ENCODE measurements at regions not wholly inside any gene's neighbourhood (a gene's known extent, or its start where the extent isn't known, plus 50 kb on each side); places are given as distances from the start of the nearest gene placed in this dataset.

DNA sequence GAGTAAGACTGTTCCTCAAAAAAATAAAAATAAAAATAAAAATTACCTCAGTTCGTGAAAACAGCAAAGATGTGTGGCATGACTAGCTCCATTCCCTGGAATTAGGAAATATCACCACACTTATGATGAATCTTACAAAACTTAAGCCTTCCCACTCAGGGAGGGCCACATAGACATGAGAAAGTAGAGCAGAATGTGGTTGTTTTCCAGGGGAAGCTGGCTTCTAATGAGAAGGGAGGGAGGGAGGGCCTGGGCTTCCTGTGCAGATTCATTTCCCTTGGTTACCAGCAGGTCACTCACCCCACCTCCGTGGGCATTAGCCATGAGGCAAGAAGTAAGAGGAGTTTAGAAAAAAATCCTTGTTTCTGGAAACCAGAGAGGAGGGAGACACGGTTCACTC, 95.9 kb upstream of the RMDN2 start:
- TF ChIP-seq CTCF (IDR thresholded peaks at IDR 0.05) (no peak), POLR2A (IDR thresholded peaks at IDR 0.05) (no peak)
